NCI-H345 treated with DMSO at 0.1 percent for 48 hours (cell line): ENCODE measurements at regions not wholly inside any gene's neighbourhood (a gene's known extent, or its start where the extent isn't known, plus 50 kb on each side); places are given as distances from the start of the nearest gene placed in this dataset.
"Not testable (repeated sequence)": the region's sequence is repeated elsewhere in the genome, so short reads cannot be mapped to it uniquely, and the experiment has no call there.

Experiments used
- DNase-seq: peaks from one replicate; lab custom pipeline; 2025; ENCODE audit not compliant: unreplicated experiment; lab: John Stamatoyannopoulos, UW

GRCh38 chr7:9200626-9201025 lies 767.2 kb downstream of the NXPH1 start:
- DNase-seq: no peak

- no peak for DNase-seq
Observed at GRCh38 chr7:9201928-9202327, 768.5 kb downstream of the NXPH1 start.

- DNase-seq: no peak
Observed at GRCh38 chr7:9204571-9204970, 771.2 kb downstream of the NXPH1 start.

- DNase-seq: no peak
Observed at GRCh38 chr7:9210114-9210513, 776.7 kb downstream of the NXPH1 start.

- no peak for DNase-seq
Observed at GRCh38 chr7:9217204-9217603, 783.8 kb downstream of the NXPH1 start.

GRCh38 chr7:9226500-9226899 lies 793.1 kb downstream of the NXPH1 start:
- DNase-seq: no peak

GRCh38 chr7:9231630-9232121 lies 798.3 kb downstream of the NXPH1 start:
- peak; percentile 15 for DNase-seq

GRCh38 chr7:9240001-9240400 lies 806.6 kb downstream of the NXPH1 start:
- no peak for DNase-seq

GRCh38 chr7:9241826-9242225 lies 808.4 kb downstream of the NXPH1 start:
- no peak for DNase-seq

- DNase-seq: no peak
Observed at GRCh38 chr7:9242636-9243035, 809.2 kb downstream of the NXPH1 start.

- peak; percentile 7 for DNase-seq
Observed at GRCh38 chr7:9250876-9251275, 817.5 kb downstream of the NXPH1 start.

- DNase-seq: no peak
Observed at GRCh38 chr7:9264395-9264794, 831.0 kb downstream of the NXPH1 start.

GRCh38 chr7:9280088-9280487 lies 846.7 kb downstream of the NXPH1 start:
- no peak for DNase-seq

GRCh38 chr7:9283246-9283645 lies 849.8 kb downstream of the NXPH1 start:
- DNase-seq: no peak

GRCh38 chr7:9302436-9302835 lies 869.0 kb downstream of the NXPH1 start:
- DNase-seq: no peak

GRCh38 chr7:9307131-9307530 lies 873.7 kb downstream of the NXPH1 start:
- DNase-seq: no peak

GRCh38 chr7:9324513-9324912 lies 891.1 kb downstream of the NXPH1 start:
- DNase-seq: no peak

- DNase-seq: no peak
Observed at GRCh38 chr7:9328296-9328695, 894.9 kb downstream of the NXPH1 start.

GRCh38 chr7:9349625-9350024 lies 916.2 kb downstream of the NXPH1 start:
- DNase-seq: no peak

- no peak for DNase-seq
Observed at GRCh38 chr7:9391221-9391620, 957.8 kb downstream of the NXPH1 start.

GRCh38 chr7:9391984-9392383 lies 958.6 kb downstream of the NXPH1 start:
- DNase-seq: no peak

GRCh38 chr7:9404386-9404785 lies 971.0 kb downstream of the NXPH1 start:
- not testable (repeated sequence) for DNase-seq

GRCh38 chr7:9407816-9408215 lies 974.4 kb downstream of the NXPH1 start:
- DNase-seq: no peak

GRCh38 chr7:9453521-9453920 lies 1020.1 kb downstream of the NXPH1 start:
- no peak for DNase-seq
